GM12891 (cell line): ENCODE measurements at regions not wholly inside any gene's neighbourhood (a gene's known extent, or its start where the extent isn't known, plus 50 kb on each side); places are given as distances from the start of the nearest gene placed in this dataset.

Source experiments
- POLR2A ChIP-seq: IDR thresholded peaks from 2 replicates; pipeline ENCODE4 v1.6.1; 2011; ENCODE audit warnings: low read depth, low read length, control low read depth
- POLR2AphosphoS5 ChIP-seq: IDR thresholded peaks from 2 replicates; pipeline ENCODE4 v1.6.1; 2011; ENCODE audit warnings: low read depth, low read length, control low read depth
- POU2F2 ChIP-seq: IDR thresholded peaks from 2 replicates; pipeline ENCODE4 v1.6.1; 2011; ENCODE audit warnings: low read depth, mild to moderate bottlenecking, control low read depth, low read length, moderate library complexity
- TAF1 ChIP-seq: IDR thresholded peaks from 2 replicates; pipeline ENCODE4 v1.6.1; 2011; ENCODE audit warnings: low read depth, low read length, control low read depth

DNA sequence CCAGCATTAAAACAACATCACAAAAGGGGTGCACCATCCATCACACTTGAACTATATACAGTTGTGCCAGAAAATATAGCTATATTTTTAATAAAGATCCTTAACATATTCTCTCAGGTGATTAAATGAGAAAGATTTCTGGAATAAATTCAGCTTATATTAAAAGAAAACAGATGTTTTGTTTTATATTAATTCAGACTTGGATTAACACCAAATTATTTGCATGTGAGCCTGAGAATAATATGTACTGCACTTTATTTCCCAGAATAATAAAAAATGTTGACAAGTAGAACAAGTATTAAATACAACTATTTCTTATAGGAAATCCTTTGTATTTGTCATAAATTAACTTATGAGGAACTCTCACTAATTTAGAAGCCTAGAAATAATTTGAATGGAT, 1467.4 kb downstream of the RAPGEF2 start:
- no peak for TF ChIP-seq POU2F2
- TF ChIP-seq POLR2A = no peak
- TF ChIP-seq TAF1 = no peak
- no peak for TF ChIP-seq POLR2AphosphoS5
